GM19328 (cell line): ENCODE measurements at regions not wholly inside any gene's neighbourhood (a gene's known extent, or its start where the extent isn't known, plus 50 kb on each side); places are given as distances from the start of the nearest gene placed in this dataset.
"Not testable (repeated sequence)": the region's sequence is repeated elsewhere in the genome, so short reads cannot be mapped to it uniquely, and the experiment has no call there.

Experiments
- ATAC-seq: cut with Tn5 transposase; IDR thresholded peaks from one replicate; pipeline ENCODE4 v1.9.1; 2021; ENCODE audit warnings: mild to moderate bottlenecking, moderate library complexity; ENCODE audit not compliant: unreplicated experiment

DNA sequence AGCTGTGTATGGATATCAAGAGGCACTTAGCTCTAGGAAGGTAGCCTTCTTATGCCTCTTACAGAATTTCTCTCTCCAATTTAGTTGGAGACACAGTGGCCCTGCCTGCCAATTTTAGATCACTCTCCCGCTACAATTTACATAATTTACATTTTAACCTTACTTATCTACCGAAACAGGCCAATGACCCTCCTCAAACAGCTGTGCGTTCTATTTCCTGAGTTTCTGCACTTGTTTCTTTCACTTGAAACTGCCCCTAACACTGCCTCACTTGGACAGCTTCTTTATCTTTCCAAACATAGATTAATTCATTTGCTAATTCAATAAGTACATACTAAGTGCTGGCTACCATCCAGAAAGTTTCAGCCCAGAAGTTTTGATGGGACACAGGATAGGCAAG lies 52.9 kb upstream of the HDDC2 start:
- ATAC-seq = peak; percentile 41

DNA sequence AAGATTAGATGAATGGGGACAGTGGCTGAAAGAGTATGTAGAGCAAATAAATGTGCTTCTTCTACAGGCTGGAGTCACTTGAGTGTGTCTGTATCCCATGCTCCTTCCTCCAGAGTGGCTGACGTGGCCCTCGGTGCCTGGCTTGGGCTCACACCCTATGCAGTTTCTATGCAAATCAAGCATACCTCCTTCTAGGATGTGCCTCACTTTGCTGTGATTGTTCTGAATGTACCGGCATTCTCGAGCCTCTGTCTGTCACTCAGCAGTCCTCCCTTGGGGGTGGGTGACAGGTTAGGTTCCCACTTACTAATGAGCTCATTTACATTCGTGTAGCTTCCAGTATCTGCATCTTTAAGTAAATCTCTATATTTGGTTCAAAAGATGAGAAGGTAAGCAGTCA lies 55.1 kb upstream of the HDDC2 start:
- ATAC-seq = peak; percentile 47

DNA sequence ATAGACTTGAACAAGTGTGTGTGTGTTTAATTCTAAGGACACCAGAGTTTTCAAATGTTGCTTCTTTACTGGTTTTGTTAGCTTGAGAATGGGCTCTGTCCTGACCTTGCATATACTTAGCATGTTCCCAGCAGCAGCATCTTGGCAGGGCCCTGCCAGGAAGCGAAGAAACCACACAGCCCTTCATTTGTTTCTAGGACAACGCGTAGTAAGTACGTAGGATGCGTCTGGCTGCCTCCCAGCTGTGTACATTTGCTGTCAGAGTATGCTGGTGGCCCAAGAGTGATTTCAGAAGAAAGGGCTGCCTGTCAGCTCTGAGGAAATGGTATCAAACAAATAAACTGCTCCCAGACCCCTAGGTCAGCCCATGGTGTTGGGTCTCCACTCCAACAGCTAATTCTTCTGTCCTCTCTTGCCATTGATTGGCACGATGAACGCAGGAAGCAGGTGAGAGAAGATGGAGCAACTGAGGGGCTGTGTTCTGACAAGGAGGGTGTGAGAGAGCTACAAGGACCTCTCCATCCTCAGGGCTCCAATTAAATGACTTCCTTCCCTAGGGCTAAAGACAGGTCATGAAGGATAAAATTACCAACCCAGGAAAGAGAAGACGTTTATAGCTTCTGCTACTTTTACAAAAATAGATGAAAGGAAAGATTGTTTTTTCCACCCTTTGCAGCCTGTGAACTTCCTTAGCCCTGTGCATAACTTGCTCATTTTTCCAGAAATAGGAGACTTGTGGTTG lies 55.9 kb upstream of the HDDC2 start:
- ATAC-seq = peak; percentile 55

DNA sequence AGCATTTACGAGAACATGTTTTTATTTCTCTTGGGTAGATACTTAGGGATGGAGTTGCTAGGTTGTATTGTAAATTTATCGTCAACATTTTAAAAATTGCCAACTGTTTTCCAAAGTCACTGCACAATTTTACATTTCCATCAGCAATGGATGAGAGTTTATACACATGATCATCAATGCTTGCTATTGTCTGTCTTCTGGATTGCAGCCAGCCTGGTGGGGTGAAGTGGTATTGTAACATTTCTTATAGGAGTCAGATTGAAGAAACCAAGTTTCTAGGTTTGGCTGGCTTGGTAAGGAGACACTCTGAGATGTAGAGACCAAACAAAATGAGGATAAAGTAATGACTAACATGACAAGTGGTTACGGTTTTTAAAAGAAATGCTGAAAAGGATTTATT lies 57.1 kb upstream of the HDDC2 start:
- ATAC-seq = no peak

DNA sequence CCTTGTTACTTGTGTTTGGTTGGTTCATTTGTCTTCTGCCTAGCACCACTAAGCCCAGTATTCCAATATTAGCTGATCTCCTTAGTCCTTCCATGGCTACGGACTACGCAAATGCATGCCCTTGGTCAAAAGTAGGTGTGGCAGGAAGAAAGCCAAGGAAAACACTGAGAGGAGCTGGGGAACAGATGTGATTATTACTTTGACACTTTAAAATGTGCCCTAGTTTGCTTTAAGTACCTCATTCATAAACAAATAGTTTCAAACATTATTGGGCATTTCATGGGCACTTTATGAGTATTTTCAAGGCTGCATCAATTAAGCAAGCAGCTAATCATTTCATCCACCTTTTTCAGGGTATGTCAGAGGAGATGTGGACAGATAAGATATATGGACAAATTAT lies 60.1 kb upstream of the HDDC2 start:
- no peak for ATAC-seq

DNA sequence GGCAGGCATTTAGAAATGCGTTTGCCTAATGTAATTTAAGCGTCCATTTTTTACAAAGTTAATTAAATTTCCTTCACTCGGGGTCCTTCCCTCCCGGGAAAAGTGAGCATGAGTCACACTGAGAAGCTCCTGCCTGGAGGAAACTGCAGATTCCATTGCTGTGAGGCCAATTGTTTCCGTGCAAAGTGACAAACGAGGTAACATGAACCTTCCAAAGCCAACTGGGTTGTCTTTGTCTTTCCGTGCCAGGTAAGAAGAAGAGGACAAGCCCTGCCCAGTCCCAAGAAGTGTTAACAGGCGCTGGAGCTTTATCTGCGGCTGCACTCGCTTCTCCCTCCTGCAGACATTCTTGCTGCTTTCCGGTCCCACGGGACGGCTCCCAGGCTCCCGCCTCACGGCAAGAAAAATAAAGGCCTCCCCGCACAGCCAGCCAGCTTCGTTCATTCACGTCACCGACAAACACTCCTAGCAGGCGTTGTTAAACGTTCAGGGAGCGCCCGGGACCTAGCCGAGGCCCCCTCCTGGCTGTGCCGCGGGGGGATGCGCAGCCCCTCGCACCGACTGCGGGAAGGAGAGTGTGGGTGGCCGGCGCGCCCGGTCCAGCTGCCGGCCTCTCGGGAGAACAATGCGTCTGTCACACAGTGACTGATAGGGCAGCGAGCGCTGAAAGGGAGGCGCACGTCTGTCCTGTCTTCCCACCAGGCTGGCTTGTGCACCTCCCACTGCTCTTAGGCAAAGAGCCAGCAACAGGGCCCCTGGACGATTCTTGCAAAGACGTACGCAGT lies 61.5 kb upstream of the HDDC2 start:
- ATAC-seq = no peak

DNA sequence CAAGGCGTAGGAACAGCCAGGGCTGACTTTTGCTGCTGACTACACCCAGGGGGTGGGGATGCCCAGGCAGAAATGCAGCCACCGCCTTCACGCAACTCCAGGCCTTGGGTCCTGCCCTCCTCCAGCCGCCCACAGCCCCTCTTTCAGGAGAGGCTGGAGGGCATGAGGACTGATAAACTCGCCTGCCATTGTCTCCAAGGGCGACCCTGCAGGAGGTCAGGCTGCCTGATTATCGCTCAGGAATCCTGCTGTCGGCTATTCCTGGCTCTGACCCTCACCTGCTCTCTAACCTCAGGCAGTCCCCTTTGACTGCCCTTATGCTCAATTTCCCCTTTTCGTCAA lies 62.0 kb upstream of the HDDC2 start:
- ATAC-seq = no peak

DNA sequence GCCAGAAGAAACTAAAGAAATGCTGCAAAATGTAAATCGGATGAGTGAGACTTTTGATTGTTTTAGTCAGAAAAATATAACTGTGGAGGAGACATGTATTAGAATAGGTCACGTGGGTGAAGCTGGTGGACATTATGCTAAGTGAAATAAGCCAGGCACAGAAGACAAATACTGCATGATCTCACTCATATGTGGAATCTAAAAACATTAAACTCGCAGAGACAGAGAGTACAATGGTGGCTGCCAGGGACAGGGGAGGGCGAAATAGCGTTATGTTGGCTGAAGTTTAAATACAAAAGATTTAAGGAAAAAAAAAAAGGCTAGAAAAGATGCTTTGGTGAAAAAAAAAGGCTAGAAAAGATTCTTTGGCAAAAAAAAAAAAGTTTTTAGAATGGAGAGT lies 63.5 kb upstream of the HDDC2 start:
- no peak for ATAC-seq

DNA sequence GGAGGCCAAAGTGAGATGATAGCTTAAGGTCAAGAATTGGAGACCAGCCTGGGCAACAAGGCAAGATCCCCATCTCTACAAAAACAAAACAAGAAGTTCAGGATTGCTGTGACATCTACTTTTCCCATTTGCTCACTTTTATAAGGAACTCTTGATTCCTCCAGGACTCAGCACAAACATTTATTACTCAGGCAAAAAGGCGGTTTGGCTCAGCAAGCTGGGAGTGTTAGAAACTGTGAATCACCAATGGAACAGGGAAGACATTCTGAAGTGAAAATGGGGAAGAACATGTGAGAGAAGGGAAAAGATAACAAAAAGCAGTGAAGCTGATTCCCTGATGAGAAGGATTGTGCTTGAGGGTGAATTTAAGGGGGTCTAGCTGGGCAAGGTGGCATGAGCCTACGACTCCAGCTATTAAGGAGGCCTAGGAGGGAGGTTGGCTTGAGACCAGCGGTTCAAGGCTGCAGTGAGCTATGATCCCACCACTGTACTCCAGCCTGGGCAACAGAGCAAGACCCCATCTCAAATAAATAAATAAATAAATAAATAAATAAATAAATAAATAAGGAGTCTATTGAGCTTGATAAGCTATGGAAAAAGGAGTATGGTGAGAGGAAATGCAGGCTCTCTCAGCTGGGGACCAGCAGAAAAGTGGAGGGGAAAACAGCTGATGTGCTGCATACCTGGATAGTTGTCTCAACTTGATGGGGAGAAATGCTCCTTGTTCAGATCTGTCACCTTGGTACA lies 65.4 kb upstream of the HDDC2 start:
- ATAC-seq = no peak

DNA sequence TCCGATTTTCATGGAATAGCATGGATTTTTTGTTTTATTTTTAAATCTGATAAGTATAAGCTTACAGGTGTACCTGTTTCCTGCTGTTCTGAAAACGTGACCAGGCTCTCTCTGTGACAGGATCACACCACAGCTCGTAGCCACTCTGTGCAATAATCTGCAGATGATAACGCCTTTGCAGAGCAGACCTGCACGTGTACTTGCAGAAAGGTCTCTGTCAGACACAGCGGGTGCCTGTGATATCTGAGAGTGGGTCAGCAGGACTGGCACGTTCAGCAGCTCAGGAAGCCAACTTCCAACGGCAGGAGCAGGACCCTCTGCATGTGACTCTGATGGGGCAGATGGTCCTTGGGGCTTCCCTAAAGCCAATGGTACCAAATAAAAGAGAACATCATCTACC lies 68.6 kb upstream of the HDDC2 start:
- no peak for ATAC-seq

DNA sequence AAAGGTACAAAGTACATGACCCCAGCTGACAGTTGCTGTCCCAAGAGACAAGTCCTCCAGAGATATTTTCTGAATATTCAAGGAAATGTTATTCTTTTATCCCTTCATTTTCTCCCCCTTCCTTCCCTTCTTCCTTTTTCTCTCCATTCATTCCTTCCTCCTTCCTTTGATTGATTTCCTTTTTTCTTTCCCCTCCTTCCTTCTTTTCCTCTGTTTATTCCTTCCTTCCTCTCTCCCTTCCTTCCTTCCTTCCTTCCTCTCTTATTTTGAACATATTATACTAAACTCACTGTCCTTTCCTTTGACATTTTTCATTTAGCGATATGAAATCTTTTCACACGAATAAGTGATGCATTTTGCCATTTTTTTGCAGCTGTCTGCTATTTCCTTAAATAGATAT lies 73.2 kb upstream of the HDDC2 start:
- no peak for ATAC-seq

DNA sequence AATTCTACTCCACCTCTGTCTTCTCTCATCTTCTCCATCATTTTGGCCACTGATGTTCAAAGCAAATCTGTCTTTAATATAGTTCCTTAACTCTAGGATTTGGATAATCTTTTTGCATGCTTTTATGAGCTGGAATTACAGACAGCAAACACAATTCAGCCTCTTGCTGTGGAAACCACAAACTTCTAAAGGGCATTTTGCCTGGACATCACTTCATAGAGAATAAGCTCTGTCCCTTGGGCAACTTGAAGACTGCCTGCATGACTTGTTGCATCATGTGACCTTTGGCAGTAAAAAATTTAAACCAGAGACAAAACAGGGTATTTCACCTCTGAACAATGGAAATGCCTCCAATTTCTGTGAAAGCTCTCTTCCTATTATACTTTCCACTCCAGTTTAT lies 74.1 kb upstream of the HDDC2 start:
- ATAC-seq = no peak

DNA sequence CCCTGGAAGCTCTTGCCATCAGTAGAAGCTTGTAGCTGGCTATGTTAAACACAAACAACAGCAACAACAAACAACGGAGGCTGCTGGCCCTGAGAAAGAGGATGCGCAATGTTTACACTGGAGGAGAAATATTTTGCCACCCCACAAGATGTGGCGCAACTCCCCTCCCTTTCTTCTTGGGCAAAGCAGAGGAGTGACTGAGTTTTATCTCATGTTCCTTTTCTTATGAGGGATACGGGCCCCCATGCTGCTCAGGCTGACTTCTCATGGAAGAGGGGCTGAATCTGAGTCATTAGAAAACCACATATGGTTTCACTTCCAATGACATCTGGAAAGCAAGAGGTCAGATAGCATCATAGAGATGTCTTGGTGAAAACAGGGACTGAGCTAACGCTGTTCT lies 75.9 kb upstream of the HDDC2 start:
- ATAC-seq = no peak

DNA sequence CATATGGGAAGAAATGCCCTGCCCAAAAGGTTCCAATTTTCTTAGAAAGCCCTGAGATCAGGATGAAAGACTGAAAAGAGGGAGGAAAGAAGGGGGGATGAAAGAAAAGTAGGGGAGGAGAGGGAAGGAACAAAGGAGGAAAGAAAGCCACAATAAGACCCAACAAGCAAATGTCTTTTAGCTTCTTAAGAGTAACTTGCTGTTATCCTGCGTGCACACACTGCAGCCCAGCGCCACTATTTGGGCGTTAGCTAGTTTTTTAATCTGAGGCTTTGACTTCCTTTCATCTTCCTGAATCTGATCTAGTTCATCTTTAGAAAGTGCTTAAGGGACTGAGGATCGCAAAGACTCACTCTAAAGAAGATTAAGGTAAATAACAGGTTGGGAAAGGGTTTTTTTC lies 77.4 kb upstream of the HDDC2 start:
- ATAC-seq = no peak

DNA sequence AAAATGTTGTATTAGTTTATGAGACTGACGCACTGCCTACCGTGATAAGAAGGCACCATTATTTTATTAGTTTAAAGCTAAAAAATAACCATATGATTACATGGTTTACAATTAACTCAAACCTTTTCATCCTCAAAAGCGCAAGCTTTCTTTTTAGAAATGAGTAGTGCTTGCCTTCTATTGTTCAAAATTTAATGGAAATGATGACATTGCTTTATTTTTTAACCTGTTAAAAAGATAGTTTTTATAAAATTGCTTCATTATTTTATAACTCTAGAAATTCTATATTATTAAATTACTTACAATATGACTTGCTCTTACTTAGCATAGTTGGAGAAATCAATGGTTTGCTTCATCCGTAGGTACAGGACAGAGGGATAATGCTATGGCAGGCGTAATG lies 78.7 kb upstream of the HDDC2 start:
- ATAC-seq = no peak

DNA sequence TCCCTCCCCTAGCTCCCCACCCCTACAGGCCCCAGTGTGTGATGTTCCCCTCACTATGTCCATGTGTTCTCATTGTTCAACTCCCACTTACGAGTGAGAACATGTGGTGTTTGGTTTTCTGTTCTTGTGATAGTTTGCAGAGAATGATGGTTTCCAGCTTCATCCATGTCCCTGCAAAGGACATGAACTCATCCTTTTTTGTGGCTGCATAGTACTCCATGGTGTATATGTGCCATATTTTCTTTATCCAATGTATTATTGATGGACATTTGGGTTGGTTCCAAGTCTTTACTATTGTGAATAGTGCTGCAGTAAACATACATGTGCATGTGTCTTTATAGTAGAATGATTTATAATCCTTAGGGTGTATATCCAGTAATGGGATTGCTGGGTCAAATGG lies 84.6 kb upstream of the HDDC2 start:
- ATAC-seq = not testable (repeated sequence)

DNA sequence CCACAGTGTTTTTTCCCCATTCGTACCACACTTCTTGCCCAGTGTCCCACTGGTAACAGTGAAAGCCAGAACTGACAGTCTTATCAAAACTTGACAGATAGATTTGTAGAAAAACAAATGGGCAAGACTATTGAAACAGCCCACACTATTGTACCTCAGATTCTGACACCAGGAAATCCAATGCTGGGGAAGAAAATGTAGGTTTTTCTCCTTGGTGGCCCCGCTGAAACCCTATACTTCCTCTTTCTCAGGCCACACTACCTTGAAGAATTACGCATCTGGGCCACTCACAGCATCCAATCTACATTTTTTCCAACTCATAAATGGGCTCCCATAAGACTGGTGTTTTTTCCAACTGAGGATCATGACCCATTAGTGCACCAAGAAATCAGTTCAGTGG lies 90.9 kb upstream of the HDDC2 start:
- ATAC-seq = peak; percentile 77

DNA sequence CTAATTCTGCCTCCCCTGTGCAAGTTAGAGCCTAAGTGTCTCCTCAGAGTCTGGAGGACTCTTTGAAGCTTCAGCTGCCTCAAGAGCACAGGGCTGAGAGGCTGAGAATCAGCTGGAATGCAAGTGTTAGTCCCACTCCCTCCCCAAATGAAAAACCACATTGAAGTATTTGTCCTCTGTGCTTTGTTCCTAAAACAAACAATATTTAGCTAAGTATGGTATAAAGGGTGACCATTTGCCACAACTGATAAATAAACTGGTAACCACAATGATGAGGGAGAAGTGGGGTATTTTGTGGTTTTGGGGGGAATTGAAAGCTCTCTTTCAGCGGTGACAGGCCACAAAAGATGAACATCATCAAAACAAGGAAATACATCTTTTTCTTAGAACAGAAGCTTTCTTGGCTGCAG lies 91.7 kb upstream of the HDDC2 start:
- ATAC-seq = no peak

DNA sequence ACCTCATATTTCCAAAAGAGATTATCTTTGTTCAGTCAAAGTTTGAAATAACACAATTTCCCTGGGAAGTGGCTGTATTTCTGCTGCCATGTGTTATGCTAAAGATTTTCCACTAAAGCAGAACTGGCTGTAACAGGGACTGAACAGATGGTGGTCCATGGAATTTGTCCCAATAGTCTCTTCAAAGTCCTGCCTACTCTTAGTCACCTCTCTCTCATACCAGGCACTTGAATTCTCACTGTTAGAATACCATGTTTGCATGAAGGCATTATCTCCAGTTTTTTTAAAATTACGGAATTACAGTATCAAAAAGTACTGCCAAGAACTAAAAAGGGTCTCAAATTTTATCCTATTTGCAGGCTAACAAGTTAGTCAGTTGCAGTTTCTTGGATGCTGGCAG lies 105.0 kb upstream of the HDDC2 start:
- no peak for ATAC-seq

DNA sequence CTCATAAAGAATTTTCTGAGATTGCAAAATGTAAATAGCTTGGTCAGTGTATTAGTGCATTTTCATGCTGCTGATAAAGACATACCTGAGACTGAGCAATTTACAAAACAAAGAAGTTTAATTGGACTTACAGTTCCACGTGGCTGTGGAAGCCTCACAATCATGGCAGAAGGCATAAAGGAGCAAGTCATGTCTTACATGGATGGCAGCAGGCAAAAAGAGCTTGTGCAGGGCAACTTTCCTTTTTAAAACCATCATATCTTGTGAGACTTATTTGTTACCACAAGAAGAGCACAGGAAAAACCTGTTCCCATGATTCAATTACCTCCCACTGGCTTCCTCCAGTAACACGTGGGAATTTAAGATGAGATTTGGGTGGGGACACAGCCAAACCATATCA lies 112.7 kb upstream of the HDDC2 start:
- no peak for ATAC-seq

DNA sequence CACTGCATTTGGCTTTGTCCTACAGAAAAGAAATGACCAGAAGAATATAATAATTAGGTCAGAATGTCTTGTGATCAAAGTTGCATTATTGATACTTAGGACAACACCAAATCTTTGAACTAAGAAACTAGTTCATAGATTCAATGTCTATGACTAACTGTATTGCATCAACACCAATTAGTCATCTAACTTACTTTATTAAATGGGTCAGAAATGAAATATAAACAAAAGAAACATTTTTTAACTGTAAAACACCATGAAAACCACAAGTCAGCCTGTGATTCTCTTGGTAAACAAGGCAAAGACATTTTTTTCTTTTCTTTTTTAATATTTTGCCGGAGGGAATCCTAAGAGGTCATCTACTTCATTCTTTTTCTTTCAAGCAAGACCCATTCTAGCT lies 114.1 kb upstream of the HDDC2 start:
- ATAC-seq = no peak

DNA sequence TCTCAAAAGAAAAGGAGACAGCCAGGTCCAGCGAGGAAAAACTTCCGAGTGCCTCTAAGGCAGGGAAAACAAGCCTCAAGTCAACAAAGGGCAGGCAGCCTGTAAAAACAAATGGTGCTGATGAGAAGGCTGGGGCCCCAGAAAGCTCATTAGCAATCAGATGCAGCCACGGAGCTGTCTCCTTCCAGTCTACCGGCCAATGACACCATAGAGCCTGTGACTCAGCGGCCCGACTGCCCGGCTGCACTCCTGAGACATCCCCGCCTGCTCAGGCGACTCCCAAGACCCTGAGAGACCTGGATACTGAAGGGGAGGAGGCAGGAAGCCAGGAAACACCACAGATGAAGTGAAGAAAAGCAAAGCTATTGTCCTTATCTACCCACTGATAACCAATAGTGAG lies 120.1 kb upstream of the HDDC2 start:
- ATAC-seq = no peak
